Suprapubic skin (tissue), 4 donors: ENCODE measurements at regions not wholly inside any gene's neighbourhood (a gene's known extent, or its start where the extent isn't known, plus 50 kb on each side); places are given as distances from the start of the nearest gene placed in this dataset.

ENCODE experiments used
- DNase-seq, 2 donors: peaks; one replicate each; pipeline ENCODE4 v3.0.0-alpha.2; 2019; ENCODE audit warnings: low spot score in 2 of 2
- H3K27ac ChIP-seq: fragments of 200-600 bp; sonication (generic); one replicate; pipeline ENCODE4 v1.5.1; 2019
- H3K27me3 ChIP-seq: fragments of 200-600 bp; sonication (generic); one replicate; pipeline ENCODE4 v1.5.1; 2019
- H3K36me3 ChIP-seq: fragments of 200-600 bp; sonication (generic); one replicate; pipeline ENCODE4 v1.5.1; 2019
- H3K4me1 ChIP-seq: fragments of 200-600 bp; sonication (generic); one replicate; pipeline ENCODE4 v1.5.1; 2019
- H3K4me3 ChIP-seq: fragments of 200-600 bp; sonication (generic); one replicate; pipeline ENCODE4 v1.5.1; 2019; ENCODE audit warnings: mild to moderate bottlenecking
- H3K9me3 ChIP-seq: fragments of 200-600 bp; sonication (generic); one replicate; pipeline ENCODE4 v1.5.1; 2019
- EP300 ChIP-seq: sonication (generic); formaldehyde crosslinking; IDR thresholded peaks from one replicate; pipeline ENCODE4 v1.6.1; 2017; ENCODE audit warnings: antibody characterized with exemption
- POLR2A ChIP-seq, 2 donors: fragments of 450-650 bp; IDR thresholded peaks; one replicate each; pipeline ENCODE4 v1.6.1; 2017; ENCODE audit warnings: antibody characterized with exemption in 2 of 2, mild to moderate bottlenecking in 2 of 2, moderate library complexity in 2 of 2
- POLR2AphosphoS5 ChIP-seq, 3 donors: sonication (generic); formaldehyde crosslinking; IDR thresholded peaks; one replicate each; pipeline ENCODE4 v1.6.1; 2017; ENCODE audit warnings: antibody characterized with exemption in 3 of 3
- WGBS: methylation state at CpG from one replicate; pipeline ENCODE4 v1.1.5; 2018; 5-methylcytosine and 5-hydroxymethylcytosine counted together
- TF ChIP-seq, protein P1 (sequence below), 2 donors: fragments of 200-600 bp in 1 of 2; fragments of 450-650 bp in 1 of 2; sonication (generic) in 1 of 2; IDR thresholded peaks; one replicate each; pipeline ENCODE4 v1.5.1; 2016 to 2019; ENCODE audit warnings: antibody characterized with exemption in 2 of 2, mild to moderate bottlenecking in 1 of 2, moderate library complexity in 1 of 2

DNA sequence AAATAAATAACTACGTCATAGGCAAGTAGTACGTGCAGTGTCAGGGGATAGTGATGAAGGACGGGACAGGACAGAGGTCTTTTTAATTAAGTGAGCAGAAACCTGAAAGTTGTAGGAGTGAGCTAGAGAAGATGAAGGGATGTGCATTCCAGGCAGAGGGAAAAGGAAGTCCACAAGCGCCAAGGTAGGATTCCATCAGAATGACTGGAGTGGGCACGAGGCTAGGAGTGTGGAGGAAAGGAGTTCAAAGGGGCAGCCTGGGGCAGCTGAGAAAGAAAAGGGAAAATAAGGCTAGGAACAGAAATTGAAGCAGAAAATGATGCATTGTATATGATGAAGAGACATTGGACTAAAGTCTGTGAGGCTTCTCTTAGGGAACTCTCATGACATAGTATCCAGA, 192.2 kb upstream of the TLL1 start:
- 89% methylated on average over 5 of the region's 5 CpGs for WGBS
- Histone ChIP-seq H3K9me3 (no peaks in the 10 kb centered on the region), H3K27ac (no peak overlapping the region), H3K27me3 (no peaks in the 10 kb centered on the region), H3K36me3 (no peaks in the 10 kb centered on the region), H3K4me1 (no peaks in the 10 kb centered on the region), H3K4me3 (no peak overlapping the region)
- TF ChIP-seq POLR2A (IDR thresholded peaks at IDR 0.05) (no peak), POLR2AphosphoS5 (IDR thresholded peaks at IDR 0.05) (no peak), EP300 (no peak)
- TF ChIP-seq, protein P1, sequence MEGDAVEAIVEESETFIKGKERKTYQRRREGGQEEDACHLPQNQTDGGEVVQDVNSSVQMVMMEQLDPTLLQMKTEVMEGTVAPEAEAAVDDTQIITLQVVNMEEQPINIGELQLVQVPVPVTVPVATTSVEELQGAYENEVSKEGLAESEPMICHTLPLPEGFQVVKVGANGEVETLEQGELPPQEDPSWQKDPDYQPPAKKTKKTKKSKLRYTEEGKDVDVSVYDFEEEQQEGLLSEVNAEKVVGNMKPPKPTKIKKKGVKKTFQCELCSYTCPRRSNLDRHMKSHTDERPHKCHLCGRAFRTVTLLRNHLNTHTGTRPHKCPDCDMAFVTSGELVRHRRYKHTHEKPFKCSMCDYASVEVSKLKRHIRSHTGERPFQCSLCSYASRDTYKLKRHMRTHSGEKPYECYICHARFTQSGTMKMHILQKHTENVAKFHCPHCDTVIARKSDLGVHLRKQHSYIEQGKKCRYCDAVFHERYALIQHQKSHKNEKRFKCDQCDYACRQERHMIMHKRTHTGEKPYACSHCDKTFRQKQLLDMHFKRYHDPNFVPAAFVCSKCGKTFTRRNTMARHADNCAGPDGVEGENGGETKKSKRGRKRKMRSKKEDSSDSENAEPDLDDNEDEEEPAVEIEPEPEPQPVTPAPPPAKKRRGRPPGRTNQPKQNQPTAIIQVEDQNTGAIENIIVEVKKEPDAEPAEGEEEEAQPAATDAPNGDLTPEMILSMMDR (IDR thresholded peaks at IDR 0.05), result no peak
- DNase-seq, result no peak

DNA sequence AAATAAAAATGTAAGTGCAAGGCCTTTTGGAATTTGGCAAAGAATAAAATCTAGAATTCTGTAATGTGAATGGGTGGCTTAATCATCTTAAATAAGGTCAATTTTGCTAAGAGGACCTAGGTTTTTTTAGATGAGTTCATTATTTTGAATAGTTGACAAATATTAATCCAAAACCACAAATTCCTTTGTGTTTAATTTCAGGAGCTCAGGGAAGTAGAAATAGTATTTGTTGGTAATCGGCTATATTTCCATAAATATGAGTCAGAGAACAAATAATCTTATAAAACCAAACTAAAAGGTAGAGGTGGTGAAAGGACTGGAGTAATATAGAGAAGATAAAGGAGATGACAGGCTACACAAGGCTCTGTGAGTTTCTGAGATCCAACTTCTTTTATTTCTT, 190.4 kb upstream of the TLL1 start:
- H3K4me1 ChIP-seq, result no peaks in the 10 kb centered on the region
- H3K4me3 ChIP-seq, result no peak overlapping the region
- TF ChIP-seq POLR2AphosphoS5 (IDR thresholded peaks at IDR 0.05), result no peak
- TF ChIP-seq, protein P1 (IDR thresholded peaks at IDR 0.05), result no peak
- no peak for TF ChIP-seq EP300
- TF ChIP-seq POLR2A (IDR thresholded peaks at IDR 0.05), result no peak
- 47% methylated on average over 1 of the region's 1 CpG for WGBS
- no peak overlapping the region for H3K27ac ChIP-seq
- H3K27me3 ChIP-seq, result no peaks in the 10 kb centered on the region
- no peak for DNase-seq
- H3K9me3 ChIP-seq, result no peaks in the 10 kb centered on the region
- no peaks in the 10 kb centered on the region for H3K36me3 ChIP-seq

DNA sequence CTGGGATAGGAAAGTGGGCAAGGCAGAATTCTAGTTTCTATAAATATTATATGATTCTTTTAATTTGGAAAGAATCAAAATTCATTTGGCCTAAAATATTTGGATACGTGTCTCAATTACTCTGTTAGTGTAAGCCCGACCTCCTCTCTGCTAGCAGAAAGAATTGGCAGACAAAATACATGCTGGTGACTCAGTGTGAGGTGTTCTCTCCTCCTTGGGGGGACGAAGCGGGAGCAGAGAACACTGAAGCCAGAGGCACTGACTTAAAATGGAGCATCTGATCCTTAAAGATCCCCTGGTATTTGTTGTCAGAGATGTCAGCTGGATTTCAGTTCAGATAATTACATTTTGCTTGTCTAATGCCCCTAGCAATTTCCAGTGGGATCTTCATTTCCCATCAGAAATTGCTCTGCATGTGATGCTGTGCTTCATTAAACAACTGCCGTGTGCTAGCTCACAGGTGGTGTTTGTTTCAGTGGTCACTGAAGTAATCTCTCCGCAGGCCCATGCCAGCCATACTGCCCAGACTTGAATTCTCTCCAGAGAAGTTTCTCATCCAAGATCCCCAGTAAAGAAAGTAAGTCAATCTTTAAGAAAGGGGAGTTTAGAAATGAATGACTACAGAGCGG, 188.7 kb upstream of the TLL1 start:
- 67% methylated on average over 7 of the region's 7 CpGs for WGBS
- no peak for DNase-seq
- H3K36me3 ChIP-seq, result no peaks in the 10 kb centered on the region
- H3K9me3 ChIP-seq, result no peaks in the 10 kb centered on the region
- no peaks in the 10 kb centered on the region for H3K4me1 ChIP-seq
- TF ChIP-seq, protein P1 (IDR thresholded peaks at IDR 0.05), result no peak
- H3K27ac ChIP-seq, result no peak overlapping the region
- no peak overlapping the region for H3K4me3 ChIP-seq
- H3K27me3 ChIP-seq, result no peaks in the 10 kb centered on the region

DNA sequence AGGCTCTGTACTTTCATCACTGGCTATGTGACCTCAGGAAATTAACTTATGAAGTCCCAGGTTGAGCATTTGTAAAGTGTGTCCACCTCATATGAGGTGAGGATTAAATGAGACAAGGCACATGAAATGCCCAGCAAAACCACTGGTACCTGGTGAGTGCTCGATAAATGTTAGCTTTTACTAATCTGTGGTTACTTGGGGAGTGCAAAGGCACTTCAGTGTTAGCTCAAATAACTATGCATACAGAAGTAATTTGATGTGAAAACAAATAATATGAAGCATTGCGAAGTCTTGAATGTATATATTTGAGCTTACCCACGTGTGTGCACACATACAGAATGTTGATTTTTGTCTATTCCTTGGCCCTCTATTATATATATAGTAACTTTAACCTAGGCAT, 186.3 kb upstream of the TLL1 start:
- no peak overlapping the region for H3K4me3 ChIP-seq
- TF ChIP-seq POLR2AphosphoS5 (IDR thresholded peaks at IDR 0.05) (no peak), POLR2A (IDR thresholded peaks at IDR 0.05) (no peak), EP300 (no peak)
- TF ChIP-seq, protein P1 (IDR thresholded peaks at IDR 0.05), result no peak
- no peak for DNase-seq
- no peaks in the 10 kb centered on the region for H3K9me3 ChIP-seq
- H3K27me3 ChIP-seq, result no peaks in the 10 kb centered on the region
- H3K36me3 ChIP-seq, result no peaks in the 10 kb centered on the region
- no peak overlapping the region for H3K27ac ChIP-seq
- no peaks in the 10 kb centered on the region for H3K4me1 ChIP-seq
- WGBS, result 94% methylated on average over 3 of the region's 3 CpGs

DNA sequence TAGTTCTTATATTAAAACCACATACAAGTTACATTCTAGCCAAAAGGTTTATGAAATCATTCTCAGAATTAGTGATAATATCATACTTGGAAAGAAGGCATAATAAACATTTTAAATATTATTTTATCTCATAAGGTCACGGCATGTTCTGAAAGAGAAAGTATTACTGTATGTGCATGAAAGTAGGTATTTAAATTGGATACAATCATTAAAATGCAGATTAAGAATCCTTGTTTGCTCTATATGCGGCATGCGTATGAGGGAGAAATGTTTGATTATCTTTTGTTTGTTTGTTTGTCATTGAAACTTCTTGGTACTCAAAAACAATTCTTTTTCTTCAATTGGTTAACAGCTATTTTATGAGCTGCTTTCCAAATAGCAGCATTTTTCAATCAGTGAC, 183.9 kb upstream of the TLL1 start:
- no peak for DNase-seq
- H3K27ac ChIP-seq, result no peak overlapping the region

More for the DNA sequence above, 183.9 kb upstream of the TLL1 start:
- H3K9me3 ChIP-seq, result no peaks in the 10 kb centered on the region
- H3K4me3 ChIP-seq, result no peak overlapping the region
- H3K4me1 ChIP-seq, result no peaks in the 10 kb centered on the region
- H3K36me3 ChIP-seq, result no peaks in the 10 kb centered on the region
- H3K27me3 ChIP-seq, result no peaks in the 10 kb centered on the region
- WGBS, result 66% methylated on average over 3 of the region's 3 CpGs
- TF ChIP-seq POLR2AphosphoS5 (IDR thresholded peaks at IDR 0.05) (no peak), EP300 (no peak), POLR2A (IDR thresholded peaks at IDR 0.05) (no peak)
- TF ChIP-seq, protein P1 (IDR thresholded peaks at IDR 0.05), result no peak
